BJ (cell line): ENCODE measurements at regions not wholly inside any gene's neighbourhood (a gene's known extent, or its start where the extent isn't known, plus 50 kb on each side); places are given as distances from the start of the nearest gene placed in this dataset.

Source experiments
- CTCF ChIA-PET: fragments of 350-600 bp; formaldehyde crosslinking; extraction: SDS; loops from one replicate; lab custom pipeline; 2021; ENCODE audit warnings: antibody characterized with exemption, inconsistent platforms; lab: Yijun Ruan, JAX
- POLR2A ChIA-PET: fragments of 300-600 bp; sonication (Branson Sonifier 250); formaldehyde crosslinking; extraction: SDS; loops from one replicate; lab custom pipeline; 2021; ENCODE audit warnings: antibody characterized with exemption; lab: Charles Lee
- DNase-seq: peaks from one replicate; pipeline ENCODE4 v3.0.0-alpha.2; 2011; ENCODE audit warnings: low read depth
- H3K27me3 ChIP-seq: 2 replicates; pipeline ENCODE4 v1.6.0; 2011; ENCODE audit warnings: low read length; ENCODE audit not compliant: control insufficient read depth, insufficient read depth
- H3K36me3 ChIP-seq: 2 replicates; pipeline ENCODE4 v1.5.1; 2011; ENCODE audit warnings: low read length; ENCODE audit not compliant: control insufficient read depth, insufficient read depth
- H3K4me3 ChIP-seq: 2 replicates; pipeline ENCODE4 v1.5.1; 2011; ENCODE audit warnings: low read depth, mild to moderate bottlenecking, control low read depth, low read length
- TF ChIP-seq, protein P1 (sequence below): IDR thresholded peaks from 2 replicates; pipeline ENCODE4 v1.5.1; 2011; ENCODE audit warnings: low read depth, mild to moderate bottlenecking, control low read depth, inconsistent platforms, low read length, moderate library complexity; ENCODE audit not compliant: insufficient read depth

DNA sequence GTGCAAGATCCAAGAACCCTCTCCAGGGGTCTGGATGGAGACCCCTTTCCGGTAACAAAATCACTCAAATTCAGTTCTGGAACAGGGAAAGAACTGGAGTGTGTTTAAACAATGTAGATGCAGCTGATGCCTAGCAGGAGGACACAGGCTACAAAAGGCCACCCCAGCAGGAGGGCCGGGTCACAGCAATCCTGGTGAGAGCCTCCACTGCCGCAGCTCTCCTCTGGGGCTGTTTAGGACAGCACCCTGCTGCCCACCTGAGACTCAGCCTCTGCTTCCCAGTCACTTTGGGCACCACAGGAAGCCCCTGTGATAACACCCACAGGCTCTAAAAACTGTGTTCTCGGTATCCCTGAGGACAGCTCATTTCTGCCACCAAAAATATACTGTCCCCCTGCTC lies 318.7 kb upstream of the NBEA start:
- DNase-seq = no peak
- Histone ChIP-seq H3K36me3 (no peaks in the 10 kb centered on the region), H3K4me3 (no peak overlapping the region), H3K27me3 (no peaks in the 10 kb centered on the region)
- POLR2A ChIA-PET = no interaction called here
- TF ChIP-seq, protein P1, sequence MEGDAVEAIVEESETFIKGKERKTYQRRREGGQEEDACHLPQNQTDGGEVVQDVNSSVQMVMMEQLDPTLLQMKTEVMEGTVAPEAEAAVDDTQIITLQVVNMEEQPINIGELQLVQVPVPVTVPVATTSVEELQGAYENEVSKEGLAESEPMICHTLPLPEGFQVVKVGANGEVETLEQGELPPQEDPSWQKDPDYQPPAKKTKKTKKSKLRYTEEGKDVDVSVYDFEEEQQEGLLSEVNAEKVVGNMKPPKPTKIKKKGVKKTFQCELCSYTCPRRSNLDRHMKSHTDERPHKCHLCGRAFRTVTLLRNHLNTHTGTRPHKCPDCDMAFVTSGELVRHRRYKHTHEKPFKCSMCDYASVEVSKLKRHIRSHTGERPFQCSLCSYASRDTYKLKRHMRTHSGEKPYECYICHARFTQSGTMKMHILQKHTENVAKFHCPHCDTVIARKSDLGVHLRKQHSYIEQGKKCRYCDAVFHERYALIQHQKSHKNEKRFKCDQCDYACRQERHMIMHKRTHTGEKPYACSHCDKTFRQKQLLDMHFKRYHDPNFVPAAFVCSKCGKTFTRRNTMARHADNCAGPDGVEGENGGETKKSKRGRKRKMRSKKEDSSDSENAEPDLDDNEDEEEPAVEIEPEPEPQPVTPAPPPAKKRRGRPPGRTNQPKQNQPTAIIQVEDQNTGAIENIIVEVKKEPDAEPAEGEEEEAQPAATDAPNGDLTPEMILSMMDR = no peak
- CTCF ChIA-PET = no interaction called here

DNA sequence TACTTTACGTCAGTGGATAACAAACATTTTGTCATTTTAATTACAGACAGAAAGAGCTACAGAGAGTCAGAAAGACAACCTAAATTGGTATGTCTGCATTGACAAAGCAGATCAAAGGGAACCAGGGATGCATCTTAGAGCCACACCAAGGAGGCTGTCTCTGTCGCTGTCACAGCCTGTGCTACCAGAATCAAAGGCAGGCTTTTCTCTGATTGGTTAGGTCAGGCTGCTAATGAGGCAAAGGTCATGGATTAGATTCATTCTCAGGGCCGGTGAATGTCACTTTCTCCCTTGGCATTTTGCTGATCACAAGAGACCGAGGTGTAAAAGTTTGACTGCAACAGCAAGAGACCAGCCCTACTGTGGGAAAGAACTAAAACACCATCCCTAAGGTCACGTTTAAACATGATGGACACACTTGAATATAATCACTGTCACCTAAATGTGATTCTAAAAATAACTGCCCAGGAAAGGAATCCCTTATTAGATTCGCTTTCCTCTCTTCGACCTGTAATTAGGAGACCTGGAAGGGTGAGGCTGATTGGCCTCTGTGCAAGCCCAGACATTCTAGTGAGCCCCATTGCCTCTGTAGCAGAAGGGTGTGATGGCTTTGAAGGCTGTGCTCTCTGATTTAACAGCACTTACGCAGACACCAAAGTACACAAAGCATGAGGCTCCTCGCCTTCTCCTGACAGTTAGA lies 314.4 kb upstream of the NBEA start:
- TF ChIP-seq, protein P1 = no peak
- DNase-seq = no peak
- CTCF ChIA-PET = no interaction called here
- Histone ChIP-seq H3K4me3 (no peak overlapping the region), H3K27me3 (no peaks in the 10 kb centered on the region), H3K36me3 (no peaks in the 10 kb centered on the region)
- POLR2A ChIA-PET = no interaction called here

DNA sequence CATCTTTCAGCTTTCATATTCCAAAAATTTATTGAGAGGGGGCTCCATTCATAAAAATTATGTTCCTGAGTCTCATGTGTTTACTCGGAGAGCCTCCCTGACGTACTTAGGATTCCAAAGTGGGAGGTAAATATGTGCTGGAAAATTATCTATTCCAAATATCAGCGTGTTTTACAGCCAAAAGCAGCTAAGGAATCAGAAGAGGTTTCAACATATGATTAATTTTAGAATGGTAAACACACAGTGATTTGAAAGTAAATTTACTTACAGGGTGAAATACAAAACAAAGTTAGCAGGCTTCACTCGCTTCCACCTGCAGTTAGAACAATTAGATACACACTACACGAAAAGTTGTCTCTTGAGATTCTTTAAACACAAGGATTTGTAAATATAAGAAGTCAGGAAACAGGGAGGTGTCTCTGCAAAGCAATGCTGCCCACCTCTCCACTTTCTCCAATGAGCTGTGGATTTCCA lies 313.8 kb upstream of the NBEA start:
- TF ChIP-seq, protein P1 = no peak
- ChIA-PET POLR2A (no interaction called here), CTCF (no interaction called here)
- Histone ChIP-seq H3K36me3 (no peaks in the 10 kb centered on the region), H3K4me3 (no peak overlapping the region), H3K27me3 (no peaks in the 10 kb centered on the region)
- DNase-seq = no peak

DNA sequence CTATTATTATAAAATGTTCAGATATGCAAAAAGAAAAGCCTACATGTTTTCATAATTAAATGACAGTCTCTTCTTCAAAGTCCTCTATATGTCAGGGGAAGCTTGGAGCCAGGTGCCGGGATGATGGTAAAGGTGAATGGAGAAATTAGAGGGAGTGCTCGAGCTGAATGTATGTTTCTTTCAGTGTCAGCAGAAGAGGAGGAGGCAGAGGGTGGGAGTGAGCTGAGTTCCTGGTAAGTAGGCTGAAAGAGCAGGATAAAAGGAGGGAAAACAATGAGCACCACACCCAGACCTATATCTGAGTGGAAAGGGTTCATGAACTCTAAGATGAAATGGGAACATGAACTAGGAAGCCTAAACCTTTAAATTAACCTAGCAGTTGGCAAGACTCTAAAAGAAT lies 307.6 kb upstream of the NBEA start:
- DNase-seq = no peak
- TF ChIP-seq, protein P1 = no peak
- Histone ChIP-seq H3K27me3 (no peaks in the 10 kb centered on the region), H3K4me3 (no peak overlapping the region), H3K36me3 (no peaks in the 10 kb centered on the region)
- ChIA-PET CTCF (interaction anchor here (0.7 kb wide), 1 partner anchor 14 kb away, joined by 3 read pairs; no protein-coding TSS in a partner anchor), POLR2A (no interaction called here)

DNA sequence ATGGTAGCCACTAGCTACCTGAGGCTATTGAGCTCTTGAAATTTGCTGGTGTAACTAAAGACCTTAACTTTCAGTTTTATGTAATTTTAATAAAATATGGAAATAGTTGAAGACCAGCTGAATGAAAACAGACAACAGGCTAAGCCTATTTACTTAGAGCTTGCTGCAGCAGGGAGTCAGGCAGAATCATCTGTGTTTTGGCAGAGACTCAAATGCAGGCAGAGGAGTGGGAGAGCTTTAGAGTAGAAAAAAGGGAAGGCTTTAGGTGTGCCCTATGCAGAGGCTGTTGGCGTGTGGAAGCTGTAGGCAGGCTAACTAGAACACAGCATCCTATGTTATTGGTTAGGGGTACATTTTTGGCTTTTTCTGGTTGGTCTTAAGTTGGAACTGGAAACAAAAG lies 304.9 kb upstream of the NBEA start:
- no peaks in the 10 kb centered on the region for H3K36me3 ChIP-seq
- TF ChIP-seq, protein P1 = no peak
- no peaks in the 10 kb centered on the region for H3K27me3 ChIP-seq
- POLR2A ChIA-PET = no interaction called here
- CTCF ChIA-PET = interaction anchor here (1.3 kb wide), 1 partner anchor 17 kb away, joined by 4 read pairs; no protein-coding TSS in a partner anchor
- no peak overlapping the region for H3K4me3 ChIP-seq
- DNase-seq = no peak
